H9 (cell line): ENCODE measurements at regions not wholly inside any gene's neighbourhood (a gene's known extent, or its start where the extent isn't known, plus 50 kb on each side); places are given as distances from the start of the nearest gene placed in this dataset.

Experiments used
- DNase-seq: peaks from one replicate; pipeline ENCODE4 v3.0.0-alpha.2; 2017
- H2AFZ ChIP-seq: one replicate; pipeline ENCODE4 v1.6.1; 2013; ENCODE audit warnings: mild to moderate bottlenecking, low read length, control low read depth, moderate library complexity
- H2AK5ac ChIP-seq: 2 replicates; pipeline ENCODE4 v1.6.1; 2013; ENCODE audit warnings: low read length, control low read depth, mixed read lengths; ENCODE audit not compliant: insufficient read length
- H2BK120ac ChIP-seq: one replicate; pipeline ENCODE4 v1.6.1; 2013; ENCODE audit warnings: low read depth, mild to moderate bottlenecking, low read length, control low read depth, inconsistent platforms; ENCODE audit not compliant: poor library complexity, severe bottlenecking
- H2BK12ac ChIP-seq: 2 replicates; pipeline ENCODE4 v1.6.1; 2013; ENCODE audit warnings: low read length, control low read depth, mixed read lengths, low read depth; ENCODE audit not compliant: insufficient read length
- H2BK15ac ChIP-seq: 2 replicates; pipeline ENCODE4 v1.6.1; 2013; ENCODE audit warnings: low read depth, low read length, control low read depth
- H2BK20ac ChIP-seq: one replicate; pipeline ENCODE4 v1.6.1; 2013; ENCODE audit warnings: low read depth, mild to moderate bottlenecking, low read length, control low read depth, inconsistent platforms; ENCODE audit not compliant: poor library complexity, severe bottlenecking
- H2BK5ac ChIP-seq: 2 replicates; pipeline ENCODE4 v1.6.1; 2013; ENCODE audit warnings: low read length, control low read depth, mixed read lengths; ENCODE audit not compliant: insufficient read length
- H3K14ac ChIP-seq: 2 replicates; pipeline ENCODE4 v1.6.1; 2013; ENCODE audit warnings: low read length, control low read depth; ENCODE audit not compliant: insufficient read depth
- H3K18ac ChIP-seq: 2 replicates; pipeline ENCODE4 v1.6.1; 2013; ENCODE audit warnings: low read depth, mild to moderate bottlenecking, mixed read lengths, low read length, control low read depth; ENCODE audit not compliant: insufficient read length
- H3K23ac ChIP-seq: 2 replicates; pipeline ENCODE4 v1.6.1; 2013; ENCODE audit warnings: low read length, control low read depth, mixed read lengths, low read depth; ENCODE audit not compliant: insufficient read length
- H3K23me2 ChIP-seq: 2 replicates; pipeline ENCODE4 v1.6.1; 2013; ENCODE audit warnings: low read depth, mild to moderate bottlenecking, mixed read lengths, low read length, control low read depth; ENCODE audit not compliant: insufficient read length, poor library complexity, severe bottlenecking
- H3K27ac ChIP-seq: 2 replicates; pipeline ENCODE4 v1.5.1; 2013; ENCODE audit warnings: low read length, control low read depth, mixed read lengths, low read depth; ENCODE audit not compliant: insufficient read length
- H3K27me3 ChIP-seq: 2 replicates; pipeline ENCODE4 v1.6.1; 2013; ENCODE audit warnings: low read length, control low read depth, inconsistent platforms; ENCODE audit not compliant: insufficient read depth
- H3K4ac ChIP-seq: 2 replicates; pipeline ENCODE4 v1.6.1; 2013; ENCODE audit warnings: low read depth, mild to moderate bottlenecking, control low read depth, inconsistent platforms, low read length, moderate library complexity
- H3K4me1 ChIP-seq: 2 replicates; pipeline ENCODE4 v1.6.1; 2013; ENCODE audit warnings: low read length, control low read depth, inconsistent platforms; ENCODE audit not compliant: insufficient read depth
- H3K4me2 ChIP-seq: 2 replicates; pipeline ENCODE4 v1.6.1; 2013; ENCODE audit warnings: low read length, control low read depth, mixed read lengths; ENCODE audit not compliant: insufficient read length, insufficient read depth
- H3K56ac ChIP-seq: 2 replicates; pipeline ENCODE4 v1.6.1; 2013; ENCODE audit warnings: low read depth, mild to moderate bottlenecking, mixed read lengths, low read length, control low read depth; ENCODE audit not compliant: insufficient read length
- H3K79me1 ChIP-seq: 2 replicates; pipeline ENCODE4 v1.6.1; 2013; ENCODE audit warnings: low read depth, mild to moderate bottlenecking, moderate library complexity, low read length, control low read depth, inconsistent platforms; ENCODE audit not compliant: insufficient read depth, poor library complexity, severe bottlenecking
- H3K79me2 ChIP-seq: 2 replicates; pipeline ENCODE4 v1.6.1; 2013; ENCODE audit warnings: low read length, control low read depth, inconsistent platforms; ENCODE audit not compliant: insufficient read depth
- H3K9ac ChIP-seq: 2 replicates; pipeline ENCODE4 v1.6.1; 2013; ENCODE audit warnings: low read length, control low read depth, mixed read lengths; ENCODE audit not compliant: insufficient read length; ENCODE audit errors: extremely low read depth
- H3K9me3 ChIP-seq: one replicate; pipeline ENCODE4 v1.6.1; 2013; ENCODE audit warnings: low read depth, low read length, inconsistent platforms; ENCODE audit not compliant: control insufficient read depth
- H3T11ph ChIP-seq: one replicate; pipeline ENCODE4 v1.6.1; 2013; ENCODE audit warnings: mild to moderate bottlenecking, low read length, control low read depth, inconsistent platforms
- H4K20me1 ChIP-seq: one replicate; pipeline ENCODE4 v1.6.1; 2013; ENCODE audit not compliant: control insufficient read depth, insufficient read length, insufficient read depth
- H4K5ac ChIP-seq: 2 replicates; pipeline ENCODE4 v1.6.1; 2013; ENCODE audit warnings: low read depth, mild to moderate bottlenecking, mixed read lengths, low read length, control low read depth; ENCODE audit not compliant: insufficient read length
- H4K8ac ChIP-seq: replicated peaks from 2 replicates; pipeline ENCODE4 v1.6.1; 2013; ENCODE audit warnings: low read length, control low read depth, mixed read lengths, low read depth; ENCODE audit not compliant: insufficient read length
- H4K91ac ChIP-seq: 2 replicates; pipeline ENCODE4 v1.6.1; 2013; ENCODE audit warnings: low read depth, mild to moderate bottlenecking, moderate library complexity, mixed read lengths, low read length, control low read depth; ENCODE audit not compliant: insufficient read length
- H3K27ac Mint-ChIP-seq, 3 experiments: 2 replicates in 2 of 3; 3 replicates in 1 of 3; pipeline ENCODE4 v1.8.0; 2020 to 2021; ENCODE audit warnings: mixed read lengths in 3 of 3, mild to moderate bottlenecking in 1 of 3, moderate library complexity in 1 of 3
- H3K27me3 Mint-ChIP-seq: 2 replicates; pipeline ENCODE4 v1.8.0; 2021; ENCODE audit warnings: low read depth, mild to moderate bottlenecking, moderate library complexity, mixed read lengths
- H3K36me3 Mint-ChIP-seq, 3 experiments: 2 replicates in 2 of 3; 3 replicates in 1 of 3; pipeline ENCODE4 v1.8.0; 2020 to 2021; ENCODE audit warnings: low read depth in 3 of 3, mixed read lengths in 3 of 3; ENCODE audit not compliant: insufficient read depth in 1 of 3
- H3K4me1 Mint-ChIP-seq, 2 experiments: 2 replicates each; pipeline ENCODE4 v1.8.0; 2020; ENCODE audit warnings: mixed read lengths in 2 of 2
- H3K4me3 Mint-ChIP-seq, 2 experiments: 2 replicates in 1 of 2; 3 replicates in 1 of 2; pipeline ENCODE4 v1.8.0; 2020 to 2021; ENCODE audit warnings: mild to moderate bottlenecking in 2 of 2, mixed read lengths in 2 of 2, moderate library complexity in 1 of 2
- H3K9me3 Mint-ChIP-seq, 2 experiments: 2 replicates in 1 of 2; 3 replicates in 1 of 2; pipeline ENCODE4 v1.8.0; 2020; ENCODE audit warnings: mild to moderate bottlenecking in 2 of 2, mixed read lengths in 2 of 2, moderate library complexity in 1 of 2
- WGBS: extraction: QIAGEN DNeasy Blood & Tissue Kit; methylation state at CpG from one replicate; pipeline ENCODE4 v1.1.7; 2013; ENCODE audit warnings: missing lambda C conversion rate, low lambda C conversion rate, mixed read lengths; ENCODE audit not compliant: insufficient read length; ENCODE audit errors: extremely low coverage; 5-methylcytosine and 5-hydroxymethylcytosine counted together
- TF ChIP-seq, protein P1 (sequence below): fragments of 200-600 bp; sonication (generic); conservative IDR thresholded peaks from 3 replicates; pipeline ENCODE4 v1.8.0; 2021; ENCODE audit warnings: antibody characterized with exemption, mild to moderate bottlenecking

DNA sequence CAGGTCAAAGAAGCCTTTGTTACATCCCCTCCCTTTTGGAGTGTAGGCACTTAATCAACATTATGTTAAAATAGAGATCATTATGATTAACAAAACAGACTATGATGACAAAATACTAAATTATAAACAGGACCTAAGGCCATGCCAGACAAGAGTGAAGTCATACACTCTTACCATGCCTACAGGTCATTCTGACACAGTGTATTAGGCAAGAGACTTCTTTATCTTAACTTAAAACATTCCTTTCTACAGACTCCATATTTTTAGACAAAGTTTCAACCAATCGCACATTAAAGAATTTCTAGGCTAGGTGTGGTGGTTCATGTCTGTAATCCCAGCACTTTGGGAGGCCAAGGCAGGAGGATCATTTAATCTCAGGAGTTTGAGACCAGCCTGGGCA is 128.6 kb upstream of the SLC34A2 start:
- no peaks in the 10 kb centered on the region for H3K9me3 ChIP-seq
- no peak overlapping the region for H4K5ac ChIP-seq
- H3K23ac ChIP-seq: no peak overlapping the region
- WGBS: no CpG with 5 or more reads among the region's 1 CpG
- no peak overlapping the region for H4K91ac ChIP-seq
- no peak overlapping the region for H2BK15ac ChIP-seq
- no peak overlapping the region for H3K27ac ChIP-seq
- H2AK5ac ChIP-seq: no peak overlapping the region
- no peak overlapping the region for H2BK20ac ChIP-seq
- Mint-ChIP-seq H3K27me3 (peaks cover 50% of the 10 kb centered on the region), H3K27ac (no peak overlapping the region), H3K36me3 (no peaks in the 10 kb centered on the region), H3K9me3 (peaks cover 0 to 3% of the 10 kb centered on the region in 2 experiments; a peak in 1 of 5 replicates), H3K4me3 (no peak overlapping the region), H3K4me1 (peaks cover 14 to 27% of the 10 kb centered on the region in 2 experiments)
- TF ChIP-seq, protein P1, sequence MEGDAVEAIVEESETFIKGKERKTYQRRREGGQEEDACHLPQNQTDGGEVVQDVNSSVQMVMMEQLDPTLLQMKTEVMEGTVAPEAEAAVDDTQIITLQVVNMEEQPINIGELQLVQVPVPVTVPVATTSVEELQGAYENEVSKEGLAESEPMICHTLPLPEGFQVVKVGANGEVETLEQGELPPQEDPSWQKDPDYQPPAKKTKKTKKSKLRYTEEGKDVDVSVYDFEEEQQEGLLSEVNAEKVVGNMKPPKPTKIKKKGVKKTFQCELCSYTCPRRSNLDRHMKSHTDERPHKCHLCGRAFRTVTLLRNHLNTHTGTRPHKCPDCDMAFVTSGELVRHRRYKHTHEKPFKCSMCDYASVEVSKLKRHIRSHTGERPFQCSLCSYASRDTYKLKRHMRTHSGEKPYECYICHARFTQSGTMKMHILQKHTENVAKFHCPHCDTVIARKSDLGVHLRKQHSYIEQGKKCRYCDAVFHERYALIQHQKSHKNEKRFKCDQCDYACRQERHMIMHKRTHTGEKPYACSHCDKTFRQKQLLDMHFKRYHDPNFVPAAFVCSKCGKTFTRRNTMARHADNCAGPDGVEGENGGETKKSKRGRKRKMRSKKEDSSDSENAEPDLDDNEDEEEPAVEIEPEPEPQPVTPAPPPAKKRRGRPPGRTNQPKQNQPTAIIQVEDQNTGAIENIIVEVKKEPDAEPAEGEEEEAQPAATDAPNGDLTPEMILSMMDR: no peak
- no peaks in the 10 kb centered on the region for H3K79me1 ChIP-seq
- H2BK120ac ChIP-seq: no peak overlapping the region
- H3K27me3 ChIP-seq: no peaks in the 10 kb centered on the region; the same call in 1 of the 2 replicates
- H2BK12ac ChIP-seq: no peak overlapping the region
- no peak overlapping the region for H3K14ac ChIP-seq
- no peak overlapping the region for H3K9ac ChIP-seq
- no peak overlapping the region for H4K8ac ChIP-seq
- no peak overlapping the region for H3K4ac ChIP-seq
- no peak overlapping the region for H2BK5ac ChIP-seq
- H4K20me1 ChIP-seq: no peaks in the 10 kb centered on the region
- no peaks in the 10 kb centered on the region for H3K4me1 ChIP-seq
- no peak overlapping the region for H2AFZ ChIP-seq
- DNase-seq: no peak
- no peak overlapping the region for H3K18ac ChIP-seq
- H3K56ac ChIP-seq: no peak overlapping the region
- no peaks in the 10 kb centered on the region for H3K23me2 ChIP-seq
- no peaks in the 10 kb centered on the region for H3K79me2 ChIP-seq
- H3K4me2 ChIP-seq: no peak overlapping the region
- H3T11ph ChIP-seq: no peak overlapping the region
